MM.1S (cell line): ENCODE measurements at regions not wholly inside any gene's neighbourhood (a gene's known extent, or its start where the extent isn't known, plus 50 kb on each side); places are given as distances from the start of the nearest gene placed in this dataset.

Experiments used
- DNase-seq: peaks from one replicate; pipeline ENCODE4 v3.0.0-alpha.2; 2015
- H2AFZ ChIP-seq: fragments of 300-600 bp; sonication (generic); 2 replicates; pipeline ENCODE4 v1.6.0; 2016; ENCODE audit warnings: antibody characterized with exemption, low read length
- H3F3A ChIP-seq: fragments of 300-600 bp; sonication (generic); 2 replicates; pipeline ENCODE4 v1.6.1; 2016; ENCODE audit warnings: mild to moderate bottlenecking, antibody characterized with exemption, low read length, moderate library complexity, mixed read lengths; ENCODE audit not compliant: insufficient read depth
- H3K27ac ChIP-seq: fragments of 300-600 bp; sonication (generic); 2 replicates; pipeline ENCODE4 v1.5.1; 2016; ENCODE audit warnings: mild to moderate bottlenecking, low read length
- H3K27me3 ChIP-seq: fragments of 300-600 bp; sonication (generic); replicated peaks from 2 replicates; pipeline ENCODE4 v1.6.0; 2016; ENCODE audit warnings: low read length; ENCODE audit not compliant: insufficient read depth
- H3K36me3 ChIP-seq: fragments of 300-600 bp; sonication (generic); replicated peaks from 2 replicates; pipeline ENCODE4 v1.6.1; 2016; ENCODE audit warnings: mild to moderate bottlenecking, low read length, mixed read lengths; ENCODE audit not compliant: insufficient read depth
- H3K4me1 ChIP-seq: fragments of 300-600 bp; sonication (generic); 2 replicates; pipeline ENCODE4 v1.6.1; 2016; ENCODE audit warnings: low read length, mixed read lengths
- H3K4me2 ChIP-seq: fragments of 300-600 bp; sonication (generic); 2 replicates; pipeline ENCODE4 v1.6.0; 2016; ENCODE audit warnings: low read depth, low read length
- H3K4me3 ChIP-seq: fragments of 300-600 bp; sonication (generic); 2 replicates; pipeline ENCODE4 v1.5.1; 2016; ENCODE audit warnings: low read length, mixed read lengths
- H3K79me2 ChIP-seq: fragments of 300-600 bp; sonication (generic); 2 replicates; pipeline ENCODE4 v1.6.1; 2016; ENCODE audit warnings: mixed run types, low read length, mixed read lengths
- H3K9ac ChIP-seq: fragments of 300-600 bp; sonication (generic); 2 replicates; pipeline ENCODE4 v1.6.1; 2016; ENCODE audit warnings: low read length, mixed read lengths
- H3K9me2 ChIP-seq: fragments of 300-600 bp; sonication (generic); replicated peaks from 2 replicates; pipeline ENCODE4 v1.6.1; 2016; ENCODE audit warnings: mild to moderate bottlenecking, low read length, mixed read lengths; ENCODE audit not compliant: insufficient read depth
- H3K9me3 ChIP-seq: fragments of 300-600 bp; sonication (generic); replicated peaks from 2 replicates; pipeline ENCODE4 v1.6.1; 2016; ENCODE audit warnings: mild to moderate bottlenecking, low read length, mixed read lengths; ENCODE audit not compliant: insufficient read depth
- H4K20me1 ChIP-seq: fragments of 300-600 bp; sonication (generic); 2 replicates; pipeline ENCODE4 v1.6.1; 2016; ENCODE audit warnings: mild to moderate bottlenecking, low read length, moderate library complexity, mixed read lengths; ENCODE audit not compliant: insufficient read depth
- CTCF ChIP-seq: fragments of 300-600 bp; sonication (generic); IDR thresholded peaks from 2 replicates; pipeline ENCODE4 v1.5.1; 2016; ENCODE audit warnings: antibody characterized with exemption, low read length, mixed read lengths
- EZH2 ChIP-seq: fragments of 300-600 bp; sonication (generic); optimal IDR thresholded peaks from 2 replicates; pipeline ENCODE3; 2017; ENCODE audit warnings: low read depth, mild to moderate bottlenecking, antibody characterized with exemption, low read length, mixed read lengths
- EZH2phosphoT487 ChIP-seq: fragments of 300-600 bp; sonication (generic); IDR thresholded peaks from 2 replicates; pipeline ENCODE4 v1.6.1; 2018; ENCODE audit warnings: antibody characterized with exemption, low read length

DNA sequence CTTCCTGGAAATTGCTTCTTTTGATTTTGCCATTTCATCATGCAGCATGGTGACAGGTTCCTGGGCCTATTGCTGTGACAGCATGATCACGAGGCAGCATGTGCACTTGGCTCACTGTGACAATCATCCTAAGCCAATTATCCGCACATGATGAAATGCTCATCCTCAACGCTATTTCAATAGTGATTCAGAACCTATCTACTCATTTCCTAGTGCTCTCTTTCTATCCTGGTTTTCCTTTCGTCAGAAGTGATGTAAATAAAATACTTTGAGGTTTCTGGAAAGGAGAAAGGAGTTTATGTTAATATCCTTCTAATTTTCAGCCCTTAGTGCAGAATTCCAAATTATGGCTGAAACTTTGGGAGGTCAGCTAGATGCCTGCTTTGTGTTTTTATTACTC is 110.6 kb upstream of the ADAMTS5 start:
- DNase-seq: no peak
- H3K27ac ChIP-seq: no peak overlapping the region

GRCh38 chr21:27076025-27076424 is 109.1 kb upstream of the ADAMTS5 start:
- DNase-seq: no peak
- no peak overlapping the region for H3K4me3 ChIP-seq
- no peak overlapping the region for H3K9ac ChIP-seq
- no peak overlapping the region for H3K4me2 ChIP-seq
- no peaks in the 10 kb centered on the region for H3K9me3 ChIP-seq
- no peaks in the 10 kb centered on the region for H3K4me1 ChIP-seq
- H3K27me3 ChIP-seq: no peaks in the 10 kb centered on the region
- no peaks in the 10 kb centered on the region for H3K79me2 ChIP-seq
- H3K27ac ChIP-seq: no peak overlapping the region
- no peaks in the 10 kb centered on the region for H3K36me3 ChIP-seq
- no peaks in the 10 kb centered on the region for H3K9me2 ChIP-seq
- no peak for TF ChIP-seq CTCF
- H2AFZ ChIP-seq: no peak overlapping the region
- no peaks in the 10 kb centered on the region for H3F3A ChIP-seq
- no peaks in the 10 kb centered on the region for H4K20me1 ChIP-seq

More for the DNA sequence above, 110.6 kb upstream of the ADAMTS5 start:
- Histone ChIP-seq H3K4me2 (no peak overlapping the region), H3K9me3 (no peaks in the 10 kb centered on the region), H3K4me1 (no peaks in the 10 kb centered on the region), H3K4me3 (no peak overlapping the region), H3K79me2 (no peaks in the 10 kb centered on the region), H3F3A (no peaks in the 10 kb centered on the region), H2AFZ (no peak overlapping the region), H3K36me3 (no peaks in the 10 kb centered on the region), H3K9me2 (no peaks in the 10 kb centered on the region), H3K27me3 (no peaks in the 10 kb centered on the region), H3K9ac (no peak overlapping the region), H4K20me1 (no peaks in the 10 kb centered on the region)
- TF ChIP-seq CTCF (no peak), EZH2phosphoT487 (no peak), EZH2 (no peak)

- Histone ChIP-seq H3K4me2 (no peak overlapping the region), H3K27me3 (no peaks in the 10 kb centered on the region), H3K4me3 (no peak overlapping the region), H3K79me2 (no peaks in the 10 kb centered on the region), H3K36me3 (no peaks in the 10 kb centered on the region), H3K4me1 (no peaks in the 10 kb centered on the region), H3K9me2 (no peaks in the 10 kb centered on the region), H3K9ac (no peak overlapping the region), H4K20me1 (no peaks in the 10 kb centered on the region), H3F3A (no peaks in the 10 kb centered on the region), H3K9me3 (no peaks in the 10 kb centered on the region), H2AFZ (no peak overlapping the region), H3K27ac (no peak overlapping the region)
- TF ChIP-seq EZH2phosphoT487: no peak
- TF ChIP-seq CTCF: no peak
- no peak for TF ChIP-seq EZH2
- no peak for DNase-seq
Observed at GRCh38 chr21:27070861-27071670, 104.2 kb upstream of the ADAMTS5 start.
